CD4-positive, alpha-beta T cell (primary cell): ENCODE measurements at regions not wholly inside any gene's neighbourhood (a gene's known extent, or its start where the extent isn't known, plus 50 kb on each side); places are given as distances from the start of the nearest gene placed in this dataset.

Experiments
- ATAC-seq: fragments of 200-7000 bp; cut with Tn5 transposase; one replicate; pipeline ENCODE4 v1.10.0; 2022; ENCODE audit warnings: mild to moderate bottlenecking; ENCODE audit not compliant: poor library complexity
- CTCF ChIA-PET: fragments of 350-600 bp; sonication (Branson Sonifier 250); formaldehyde crosslinking; loops from one replicate; lab custom pipeline; 2021; ENCODE audit warnings: antibody characterized with exemption, inconsistent platforms; lab: Charles Lee
- POLR2A ChIA-PET: fragments of 350-600 bp; sonication (Branson Sonifier 250); formaldehyde crosslinking; loops from one replicate; lab custom pipeline; 2021; ENCODE audit warnings: antibody characterized with exemption, inconsistent platforms; lab: Charles Lee
- DNase-seq, 14 experiments: peaks; one replicate each; pipeline ENCODE4 v3.0.0-alpha.2; 2013 to 2020; ENCODE audit warnings: mixed read lengths in 2 of 14
- H3K27ac ChIP-seq, 2 donors: one replicate each; pipeline versions ENCODE4 v1.5.1 to v1.7.0; 2013; ENCODE audit warnings: low read length in 2 of 2, low read depth in 1 of 2, mild to moderate bottlenecking in 1 of 2
- H3K27me3 ChIP-seq, 2 experiments: 1 replicate in 1 of 2; 2 replicates in 1 of 2; pipeline versions ENCODE4 v1.6.1 to v1.7.0; 2013; ENCODE audit warnings: low read length in 2 of 2, control low read depth in 1 of 2, mild to moderate bottlenecking in 1 of 2, moderate library complexity in 1 of 2; ENCODE audit not compliant: insufficient read depth in 2 of 2, control insufficient read depth in 1 of 2
- H3K36me3 ChIP-seq: one replicate; pipeline ENCODE4 v1.6.1; 2013; ENCODE audit warnings: low read length, control low read depth; ENCODE audit not compliant: insufficient read depth
- H3K4me1 ChIP-seq: one replicate; pipeline ENCODE4 v1.6.1; 2013; ENCODE audit warnings: low read length, control low read depth; ENCODE audit not compliant: insufficient read depth
- H3K4me3 ChIP-seq: one replicate; pipeline ENCODE4 v1.5.1; 2013; ENCODE audit warnings: mild to moderate bottlenecking, low read length, moderate library complexity
- H3K9me3 ChIP-seq, 2 experiments: 1 replicate in 1 of 2; 2 replicates in 1 of 2; pipeline versions ENCODE4 v1.6.1 to v1.7.0; 2013; ENCODE audit warnings: low read length in 2 of 2, mild to moderate bottlenecking in 2 of 2, control low read depth in 1 of 2, moderate library complexity in 1 of 2; ENCODE audit not compliant: control insufficient read depth in 1 of 2, insufficient read depth in 1 of 2
- H3K27ac Mint-ChIP-seq: one replicate; pipeline ENCODE4 v1.8.0; 2020; ENCODE audit warnings: mixed read lengths
- H3K27me3 Mint-ChIP-seq: one replicate; pipeline ENCODE4 v1.8.0; 2021; ENCODE audit warnings: mixed read lengths
- H3K36me3 Mint-ChIP-seq: one replicate; pipeline ENCODE4 v1.8.0; 2021; ENCODE audit warnings: low read depth, mixed read lengths
- H3K4me1 Mint-ChIP-seq: one replicate; pipeline ENCODE4 v1.8.0; 2021; ENCODE audit warnings: low read depth, mixed read lengths
- H3K4me3 Mint-ChIP-seq: one replicate; pipeline ENCODE4 v1.8.0; 2020; ENCODE audit warnings: mild to moderate bottlenecking, mixed read lengths
- H3K9me3 Mint-ChIP-seq: one replicate; pipeline ENCODE4 v1.8.0; 2020; ENCODE audit warnings: mixed read lengths
- CTCF ChIP-seq: fragments of 200-600 bp; IDR thresholded peaks from one replicate; pipeline ENCODE4 v1.8.0; 2022; ENCODE audit warnings: antibody characterized with exemption, mild to moderate bottlenecking
- intact Hi-C, 2 experiments: fragments of 100-400 bp; cut with DNase I in 1 of 2; cut with micrococcal nuclease in 1 of 2; formaldehyde crosslinking; loops; one replicate each; pipeline versions ENCODE4 v1.15.1 to v1.9.0; 2023 to 2025; cut with DNase I, micrococcal nuclease

GRCh38 chr6:82780334-82780733 lies 285.3 kb downstream of the UBE3D start:
- H3K9me3 ChIP-seq = no peaks in the 10 kb centered on the region
- no peak overlapping the region for H3K27ac ChIP-seq
- H3K27me3 Mint-ChIP-seq = peaks cover 4% of the 10 kb centered on the region
- no peaks in the 10 kb centered on the region for H3K27me3 ChIP-seq
- H3K4me1 Mint-ChIP-seq = no peaks in the 10 kb centered on the region
- CTCF ChIA-PET = no interaction called here
- H3K36me3 ChIP-seq = no peaks in the 10 kb centered on the region
- H3K4me3 Mint-ChIP-seq = no peak overlapping the region
- POLR2A ChIA-PET = no interaction called here
- H3K36me3 Mint-ChIP-seq = no peaks in the 10 kb centered on the region
- intact Hi-C loops = no loop called here
- H3K4me3 ChIP-seq = no peak overlapping the region
- H3K27ac Mint-ChIP-seq = no peak overlapping the region
- TF ChIP-seq CTCF = no peak
- DNase-seq (no peak), ATAC-seq (no peak)
- H3K4me1 ChIP-seq = no peaks in the 10 kb centered on the region
- H3K9me3 Mint-ChIP-seq = no peaks in the 10 kb centered on the region

- no peaks in the 10 kb centered on the region for H3K9me3 ChIP-seq
- Mint-ChIP-seq H3K4me1 (no peaks in the 10 kb centered on the region), H3K9me3 (no peaks in the 10 kb centered on the region), H3K4me3 (no peak overlapping the region), H3K27me3 (peaks cover 4% of the 10 kb centered on the region), H3K36me3 (no peaks in the 10 kb centered on the region), H3K27ac (no peak overlapping the region)
- intact Hi-C loops = no loop called here
- H3K27me3 ChIP-seq = no peaks in the 10 kb centered on the region
- H3K4me3 ChIP-seq = no peak overlapping the region
- no peak for ATAC-seq
- no peaks in the 10 kb centered on the region for H3K36me3 ChIP-seq
- ChIA-PET CTCF (no interaction called here), POLR2A (no interaction called here)
- TF ChIP-seq CTCF = no peak
- no peak overlapping the region for H3K27ac ChIP-seq
- DNase-seq = no peak
- no peaks in the 10 kb centered on the region for H3K4me1 ChIP-seq
Measured at GRCh38 chr6:82781620-82782204, 283.9 kb downstream of the UBE3D start.

GRCh38 chr6:82783587-82784236 lies 281.9 kb downstream of the UBE3D start:
- Mint-ChIP-seq H3K4me3 (no peak overlapping the region), H3K4me1 (no peaks in the 10 kb centered on the region), H3K36me3 (no peaks in the 10 kb centered on the region), H3K27ac (no peak overlapping the region), H3K9me3 (no peaks in the 10 kb centered on the region), H3K27me3 (peaks cover 4% of the 10 kb centered on the region)
- ATAC-seq (no peak), DNase-seq (no peak)
- H3K36me3 ChIP-seq = no peaks in the 10 kb centered on the region
- H3K9me3 ChIP-seq = no peaks in the 10 kb centered on the region
- no peaks in the 10 kb centered on the region for H3K4me1 ChIP-seq
- ChIA-PET POLR2A (no interaction called here), CTCF (no interaction called here)
- intact Hi-C loops = no loop called here
- peaks cover 0 to 3% of the 10 kb centered on the region in 2 experiments for H3K27me3 ChIP-seq
- no peak for TF ChIP-seq CTCF
- H3K4me3 ChIP-seq = no peak overlapping the region
- H3K27ac ChIP-seq = no peak overlapping the region
